ENCODE measurements at regions not wholly inside any gene's neighbourhood (a gene's known extent, or its start where the extent isn't known, plus 50 kb on each side); places are given as distances from the start of the nearest gene placed in this dataset.

GRCh38 chr3:25339225-25339624 is 88.8 kb upstream of the RARB start:
- no peak overlapping the region for H3K27ac ChIP-seq
- TF ChIP-seq, protein P1, sequence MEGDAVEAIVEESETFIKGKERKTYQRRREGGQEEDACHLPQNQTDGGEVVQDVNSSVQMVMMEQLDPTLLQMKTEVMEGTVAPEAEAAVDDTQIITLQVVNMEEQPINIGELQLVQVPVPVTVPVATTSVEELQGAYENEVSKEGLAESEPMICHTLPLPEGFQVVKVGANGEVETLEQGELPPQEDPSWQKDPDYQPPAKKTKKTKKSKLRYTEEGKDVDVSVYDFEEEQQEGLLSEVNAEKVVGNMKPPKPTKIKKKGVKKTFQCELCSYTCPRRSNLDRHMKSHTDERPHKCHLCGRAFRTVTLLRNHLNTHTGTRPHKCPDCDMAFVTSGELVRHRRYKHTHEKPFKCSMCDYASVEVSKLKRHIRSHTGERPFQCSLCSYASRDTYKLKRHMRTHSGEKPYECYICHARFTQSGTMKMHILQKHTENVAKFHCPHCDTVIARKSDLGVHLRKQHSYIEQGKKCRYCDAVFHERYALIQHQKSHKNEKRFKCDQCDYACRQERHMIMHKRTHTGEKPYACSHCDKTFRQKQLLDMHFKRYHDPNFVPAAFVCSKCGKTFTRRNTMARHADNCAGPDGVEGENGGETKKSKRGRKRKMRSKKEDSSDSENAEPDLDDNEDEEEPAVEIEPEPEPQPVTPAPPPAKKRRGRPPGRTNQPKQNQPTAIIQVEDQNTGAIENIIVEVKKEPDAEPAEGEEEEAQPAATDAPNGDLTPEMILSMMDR (IDR thresholded peaks at IDR 0.05): no peak
- TF ChIP-seq ZFX (IDR thresholded peaks at IDR 0.05; ENCODE audit: borderline replicate concordance): no peak

GRCh38 chr3:25344670-25345069 is 83.4 kb upstream of the RARB start:
- no peak overlapping the region for H3K27ac ChIP-seq
- no peak for TF ChIP-seq ZFX (IDR thresholded peaks at IDR 0.05; ENCODE audit: borderline replicate concordance)
- TF ChIP-seq, protein P1 (IDR thresholded peaks at IDR 0.05): no peak

DNA sequence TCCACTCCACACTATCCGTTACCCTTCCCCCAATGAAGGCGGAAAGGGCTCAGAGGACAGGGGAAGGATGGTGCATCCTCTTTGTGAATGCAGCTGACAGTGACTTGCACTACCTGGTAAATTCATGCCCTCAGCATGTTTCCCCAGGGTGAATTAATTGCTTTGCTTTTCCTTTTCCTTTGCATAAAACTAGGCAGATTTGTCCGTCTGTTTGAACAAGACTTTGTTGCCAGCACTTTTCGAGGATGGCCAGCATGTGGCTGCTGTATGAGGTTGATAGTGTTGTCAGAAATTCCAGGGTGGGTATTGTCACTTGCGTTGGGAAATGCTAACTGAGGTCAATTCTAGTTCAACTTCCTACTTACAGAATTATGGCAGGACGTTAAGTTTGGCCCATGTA is 79.0 kb upstream of the RARB start:
- TF ChIP-seq ZFX (IDR thresholded peaks at IDR 0.05; ENCODE audit: borderline replicate concordance): no peak
- TF ChIP-seq, protein P1 (IDR thresholded peaks at IDR 0.05): no peak
- H3K27ac ChIP-seq: no peak overlapping the region

GRCh38 chr3:25349828-25350724 is 78.0 kb upstream of the RARB start:
- no peak for TF ChIP-seq ZFX (IDR thresholded peaks at IDR 0.05; ENCODE audit: borderline replicate concordance)
- TF ChIP-seq, protein P1 (IDR thresholded peaks at IDR 0.05): no peak
- no peak overlapping the region for H3K27ac ChIP-seq

GRCh38 chr3:25350725-25351114 is 77.3 kb upstream of the RARB start:
- H3K27ac ChIP-seq: no peak overlapping the region
- TF ChIP-seq, protein P1 (IDR thresholded peaks at IDR 0.05): no peak
- no peak for TF ChIP-seq ZFX (IDR thresholded peaks at IDR 0.05; ENCODE audit: borderline replicate concordance)

DNA sequence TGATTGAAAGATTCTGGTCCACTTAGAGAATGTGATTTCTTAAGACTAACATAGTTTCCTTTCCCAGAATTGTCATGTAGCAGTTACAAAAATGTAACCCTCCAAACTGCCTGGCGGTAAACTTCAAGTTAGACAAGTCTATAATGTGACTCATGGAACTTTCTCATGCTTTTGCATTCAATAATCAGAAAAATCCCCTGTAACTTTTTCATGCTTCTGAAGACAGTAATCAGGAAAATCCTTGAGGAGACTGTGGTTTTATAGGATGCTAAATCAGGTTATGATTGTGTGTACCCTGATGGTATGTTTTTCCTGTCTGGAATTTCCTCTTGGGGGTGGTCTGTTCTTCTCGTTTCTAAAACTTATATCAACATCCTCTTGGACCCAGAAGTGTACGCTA is 74.0 kb upstream of the RARB start:
- no peak overlapping the region for H3K27ac ChIP-seq
- TF ChIP-seq ZFX (IDR thresholded peaks at IDR 0.05; ENCODE audit: borderline replicate concordance): no peak
- TF ChIP-seq, protein P1 (IDR thresholded peaks at IDR 0.05): no peak
